Stimulated activated CD4-positive, alpha-beta T cell treated with anti-CD3 and anti-CD28 coated beads, Interleukin-1b, Interleukin-23, amount 100 ng/mL, for 24 hours (primary cell): ENCODE measurements at regions not wholly inside any gene's neighbourhood (a gene's known extent, or its start where the extent isn't known, plus 50 kb on each side); places are given as distances from the start of the nearest gene placed in this dataset.
A peak's percentile ranks its signal among the peaks of the same experiment; 100 is the strongest.
"Not testable (repeated sequence)": the region's sequence is repeated elsewhere in the genome, so short reads cannot be mapped to it uniquely, and the experiment has no call there.

Experiments
- DNase-seq, 4 experiments: peaks; one replicate each; pipeline ENCODE4 v3.0.0-alpha.2; 2020; ENCODE audit warnings: low read depth in 4 of 4, low spot score in 1 of 4

GRCh38 chr10:26952094-26952493 is 91.3 kb upstream of the ABI1 start:
- no peak for DNase-seq

DNA sequence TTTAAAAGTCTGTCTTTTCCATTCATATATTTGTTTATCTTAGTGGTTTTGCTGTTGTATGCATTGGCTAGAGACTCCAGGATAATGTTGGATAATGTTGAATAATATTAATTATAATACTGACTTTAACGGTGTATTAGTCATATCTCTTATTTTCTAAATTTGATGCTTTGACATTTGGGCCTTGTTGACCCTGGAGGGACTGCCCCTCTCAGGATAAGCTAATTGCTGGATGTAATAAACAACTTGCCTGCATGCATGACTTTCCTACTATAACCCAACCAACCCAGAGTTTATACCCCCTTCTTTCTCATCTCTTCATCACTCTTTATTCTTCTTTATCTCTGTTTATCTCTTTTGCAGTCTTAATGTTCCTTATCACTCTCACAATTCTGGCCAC is 90.9 kb upstream of the ABI1 start:
- DNase-seq, result no peak

DNA sequence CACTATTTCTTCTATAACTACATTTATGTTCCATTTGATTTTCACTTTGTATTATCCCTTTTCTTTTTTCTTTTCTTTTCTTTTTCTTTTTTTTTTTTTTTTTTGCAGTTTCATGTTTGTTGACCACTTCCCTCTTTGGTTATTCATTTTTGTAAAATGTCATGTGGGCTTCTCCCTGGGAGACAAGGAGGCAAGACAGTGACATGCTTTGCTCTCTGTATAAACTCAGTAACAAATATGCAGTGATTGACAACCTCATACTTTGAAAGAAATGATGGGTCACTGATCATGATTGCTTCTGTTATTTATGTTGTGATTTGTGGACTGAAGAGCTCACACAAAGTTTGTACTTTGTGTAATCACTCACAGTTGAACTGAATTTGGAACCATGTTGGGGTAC is 90.2 kb upstream of the ABI1 start:
- DNase-seq, result no peak

- no peak for DNase-seq
Measured at GRCh38 chr10:26946102-26946811, 85.5 kb upstream of the ABI1 start.

DNA sequence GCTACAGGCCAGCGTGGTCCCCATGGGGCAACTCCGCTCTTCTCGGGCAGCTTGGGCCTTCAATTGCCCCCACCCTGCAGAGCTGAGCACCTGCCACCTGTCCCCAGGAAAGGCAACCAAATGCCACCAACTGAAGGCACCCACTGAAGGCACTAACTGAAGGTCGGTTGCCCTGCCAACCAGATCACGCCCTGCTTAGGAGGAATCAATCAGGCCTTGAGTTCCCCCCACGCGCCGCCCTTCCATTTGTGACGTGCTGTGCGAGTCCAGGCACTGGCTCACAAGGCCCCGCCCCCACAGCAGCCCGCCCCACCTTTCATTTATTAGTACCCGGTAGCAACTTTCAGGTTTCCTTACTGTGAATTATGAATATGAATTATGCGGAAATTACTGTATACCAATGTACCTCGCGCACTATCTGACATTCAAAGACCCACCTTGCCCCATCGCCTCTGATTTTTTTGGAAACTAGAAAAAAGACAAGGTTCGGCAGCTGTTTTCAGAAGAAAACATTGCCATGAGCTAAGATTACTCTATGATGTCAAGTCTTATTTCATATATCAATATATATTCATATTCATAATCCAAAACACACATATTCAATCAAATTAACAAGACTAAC is 83.6 kb upstream of the ABI1 start:
- DNase-seq, result no peak

DNA sequence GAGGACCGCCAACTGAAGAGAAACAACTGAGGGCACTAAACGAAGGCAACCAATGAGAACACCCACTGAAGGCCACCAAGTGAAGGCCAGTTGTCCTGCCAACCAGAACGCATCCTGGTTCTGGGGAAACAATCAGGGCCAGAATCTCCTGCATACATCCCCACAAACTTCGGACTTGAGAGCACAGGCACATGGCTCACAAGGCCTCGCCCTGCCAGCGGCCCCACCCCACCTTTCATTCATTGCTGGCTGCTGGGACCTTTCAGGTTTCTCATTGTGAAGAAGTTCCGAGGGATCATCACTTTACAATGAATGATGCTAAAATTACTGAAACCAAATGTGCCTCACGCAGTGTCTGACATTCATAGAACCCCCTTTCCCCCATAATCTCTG is 79.2 kb upstream of the ABI1 start:
- no peak for DNase-seq

- DNase-seq, result no peak
Measured at GRCh38 chr10:26939290-26939961, 78.7 kb upstream of the ABI1 start.

GRCh38 chr10:26938578-26938977 is 77.8 kb upstream of the ABI1 start:
- no peak for DNase-seq

GRCh38 chr10:26937371-26937770 is 76.6 kb upstream of the ABI1 start:
- DNase-seq, result no peak

DNA sequence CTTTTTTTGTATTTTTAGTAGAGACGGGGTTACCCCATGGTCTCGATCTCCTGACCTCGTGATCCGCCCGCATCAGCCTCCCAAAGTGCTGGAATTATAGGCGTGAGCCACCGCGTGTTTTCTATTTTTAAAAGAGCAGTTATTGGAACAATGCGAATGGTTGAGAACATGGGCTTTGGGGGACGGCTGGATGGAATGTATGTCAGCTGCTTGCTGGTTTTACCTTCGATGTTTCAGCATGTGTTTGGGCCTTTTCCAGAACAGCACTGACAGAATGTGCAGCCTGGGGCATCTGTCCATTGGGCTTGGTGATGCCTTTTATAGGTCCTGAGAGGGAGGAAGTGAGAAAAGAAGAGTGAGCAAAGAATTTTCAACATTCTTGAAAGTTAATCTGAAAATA is 73.4 kb upstream of the ABI1 start:
- DNase-seq, result not testable (repeated sequence)

GRCh38 chr10:26932576-26932975 is 71.8 kb upstream of the ABI1 start:
- DNase-seq, result no peak

- peak in 1 of 4 experiments; percentile 2 for DNase-seq
Measured at GRCh38 chr10:26931223-26931622, 70.5 kb upstream of the ABI1 start.

GRCh38 chr10:26922824-26923223 is 62.1 kb upstream of the ABI1 start:
- DNase-seq, result not testable (repeated sequence)

GRCh38 chr10:26919156-26919860 is 58.5 kb upstream of the ABI1 start:
- not testable (repeated sequence) for DNase-seq

DNA sequence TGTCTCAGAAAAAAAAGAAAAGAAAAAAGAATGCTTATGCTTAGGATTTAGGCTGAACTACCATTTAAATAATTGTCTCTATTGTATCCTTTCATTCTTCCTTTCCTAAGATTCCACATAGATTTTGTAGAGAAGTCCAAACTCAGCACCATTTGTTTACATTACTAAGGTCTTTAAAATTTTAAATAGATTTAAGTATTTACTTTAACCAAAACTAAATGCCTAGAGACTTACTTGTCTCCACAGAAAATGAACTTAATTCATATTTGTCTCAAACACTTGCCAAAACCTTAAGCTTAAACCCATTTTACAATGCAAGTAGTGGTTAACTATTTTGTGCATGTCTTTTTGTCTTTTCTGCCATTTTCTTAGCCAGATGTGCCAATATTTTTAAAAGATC is 54.1 kb upstream of the ABI1 start:
- no peak for DNase-seq

DNA sequence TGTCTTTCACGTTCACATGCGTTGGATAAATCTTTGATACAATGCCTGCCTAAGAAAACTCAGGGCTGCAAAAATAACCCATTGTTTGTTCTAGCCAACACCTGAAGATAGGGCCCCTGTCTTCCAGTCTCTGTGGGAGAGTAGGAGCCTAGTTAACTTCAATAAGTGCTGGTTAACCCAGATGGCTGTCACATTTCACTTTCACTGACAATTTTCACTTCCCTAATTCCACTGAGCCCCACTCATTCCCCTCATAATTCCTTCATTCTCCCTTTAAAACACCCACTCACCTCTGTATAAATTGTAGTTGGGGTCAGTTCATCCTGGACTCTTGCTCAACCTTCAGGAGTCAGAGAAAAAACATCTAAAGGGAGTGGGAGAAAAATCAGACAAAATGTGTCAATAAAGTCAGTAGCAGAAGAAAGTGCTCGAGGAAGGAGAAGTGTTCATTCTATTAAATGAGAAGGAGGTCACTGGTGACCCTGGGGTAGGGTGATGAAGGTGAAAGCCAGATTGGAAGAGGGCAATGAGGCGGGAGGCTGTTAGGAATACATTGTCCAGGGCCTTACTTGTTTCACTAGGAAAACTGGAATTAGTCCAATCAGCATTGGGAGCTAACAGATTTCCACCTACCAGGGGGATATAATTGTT is 51.2 kb upstream of the ABI1 start:
- no peak for DNase-seq
